D721Med (cell line): ENCODE measurements at regions not wholly inside any gene's neighbourhood (a gene's known extent, or its start where the extent isn't known, plus 50 kb on each side); places are given as distances from the start of the nearest gene placed in this dataset.

Experiments used
- DNase-seq: peaks from one replicate; pipeline ENCODE4 v3.0.0; 2011; ENCODE audit warnings: low spot score; ENCODE audit not compliant: insufficient read length
- FAIRE-seq: peaks from 2 replicates; lab custom pipeline; 2011; peaks lifted over from hg19 to GRCh38; lab: Jason Lieb, UNC
- CTCF ChIP-seq: IDR thresholded peaks from 2 replicates; pipeline ENCODE4 v1.5.1; 2012; ENCODE audit warnings: mild to moderate bottlenecking, control low read depth; ENCODE audit not compliant: insufficient read depth; ENCODE audit errors: missing control alignments

GRCh38 chr5:78701795-78702410 is 53.3 kb upstream of the LHFPL2 start:
- DNase-seq (no peak), FAIRE-seq (no peak)
- TF ChIP-seq CTCF, result no peak

GRCh38 chr5:78699552-78700153 is 51.1 kb upstream of the LHFPL2 start:
- DNase-seq (no peak), FAIRE-seq (no peak)
- TF ChIP-seq CTCF, result no peak

- FAIRE-seq, result peak; percentile 92
Observed at GRCh38 chr5:78698191-78698791, 49.7 kb upstream of the LHFPL2 start.

More at GRCh38 chr5:78698191-78698791, 49.7 kb upstream of the LHFPL2 start:
- no peak for DNase-seq
- TF ChIP-seq CTCF, result no peak
